ENCODE measurements at regions not wholly inside any gene's neighbourhood (a gene's known extent, or its start where the extent isn't known, plus 50 kb on each side); places are given as distances from the start of the nearest gene placed in this dataset.

GRCh38 chr14:41549821-41550607 is 56.7 kb upstream of the LRFN5 start:
- Mint-ChIP-seq H3K4me3 (ENCODE audit: unreplicated experiment) (no peak overlapping the region), H3K27me3 (ENCODE audit: unreplicated experiment) (no peaks in the 10 kb centered on the region), H3K36me3 (ENCODE audit: unreplicated experiment) (no peaks in the 10 kb centered on the region), H3K4me1 (ENCODE audit: low read depth, unreplicated experiment) (no peaks in the 10 kb centered on the region), H3K27ac (ENCODE audit: unreplicated experiment) (no peak overlapping the region), H3K9me3 (ENCODE audit: unreplicated experiment) (no peaks in the 10 kb centered on the region)
- no peak for DNase-seq
- TF ChIP-seq CTCF (IDR thresholded peaks at IDR 0.05; ENCODE audit: partially characterized antibody, unreplicated experiment): no peak

- Mint-ChIP-seq H3K9me3 (ENCODE audit: unreplicated experiment) (no peaks in the 10 kb centered on the region), H3K27ac (ENCODE audit: unreplicated experiment) (no peak overlapping the region)
- no peak for TF ChIP-seq CTCF (IDR thresholded peaks at IDR 0.05; ENCODE audit: partially characterized antibody, unreplicated experiment)
Observed at GRCh38 chr14:41549282-41549681, 57.4 kb upstream of the LRFN5 start.

GRCh38 chr14:41548666-41549065 is 58.0 kb upstream of the LRFN5 start:
- H3K27ac Mint-ChIP-seq (ENCODE audit: unreplicated experiment): no peak overlapping the region
- H3K4me3 Mint-ChIP-seq (ENCODE audit: unreplicated experiment): no peak overlapping the region
- peaks cover 1% of the 10 kb centered on the region for H3K9me3 Mint-ChIP-seq (ENCODE audit: unreplicated experiment)
- H3K36me3 Mint-ChIP-seq (ENCODE audit: unreplicated experiment): no peaks in the 10 kb centered on the region
- no peak for DNase-seq
- no peaks in the 10 kb centered on the region for H3K27me3 Mint-ChIP-seq (ENCODE audit: unreplicated experiment)
- no peak for TF ChIP-seq CTCF (IDR thresholded peaks at IDR 0.05; ENCODE audit: partially characterized antibody, unreplicated experiment)
- H3K4me1 Mint-ChIP-seq (ENCODE audit: low read depth, unreplicated experiment): no peaks in the 10 kb centered on the region

More at GRCh38 chr14:41549282-41549681, 57.4 kb upstream of the LRFN5 start:
- no peak for DNase-seq
- Mint-ChIP-seq H3K27me3 (ENCODE audit: unreplicated experiment) (no peaks in the 10 kb centered on the region), H3K36me3 (ENCODE audit: unreplicated experiment) (no peaks in the 10 kb centered on the region), H3K4me3 (ENCODE audit: unreplicated experiment) (no peak overlapping the region), H3K4me1 (ENCODE audit: low read depth, unreplicated experiment) (no peaks in the 10 kb centered on the region)

- Mint-ChIP-seq H3K27ac (ENCODE audit: unreplicated experiment) (no peak overlapping the region), H3K9me3 (ENCODE audit: unreplicated experiment) (peaks cover 1% of the 10 kb centered on the region), H3K4me3 (ENCODE audit: unreplicated experiment) (no peak overlapping the region), H3K4me1 (ENCODE audit: low read depth, unreplicated experiment) (no peaks in the 10 kb centered on the region), H3K36me3 (ENCODE audit: unreplicated experiment) (no peaks in the 10 kb centered on the region), H3K27me3 (ENCODE audit: unreplicated experiment) (no peaks in the 10 kb centered on the region)
- no peak for DNase-seq
- no peak for TF ChIP-seq CTCF (IDR thresholded peaks at IDR 0.05; ENCODE audit: partially characterized antibody, unreplicated experiment)
Observed at GRCh38 chr14:41541333-41541732, 65.3 kb upstream of the LRFN5 start.

GRCh38 chr14:41532255-41532654 is 74.4 kb upstream of the LRFN5 start:
- no peaks in the 10 kb centered on the region for H3K27me3 Mint-ChIP-seq (ENCODE audit: unreplicated experiment)
- no peaks in the 10 kb centered on the region for H3K36me3 Mint-ChIP-seq (ENCODE audit: unreplicated experiment)
- H3K9me3 Mint-ChIP-seq (ENCODE audit: unreplicated experiment): no peaks in the 10 kb centered on the region
- no peak overlapping the region for H3K27ac Mint-ChIP-seq (ENCODE audit: unreplicated experiment)
- no peak for DNase-seq
- H3K4me3 Mint-ChIP-seq (ENCODE audit: unreplicated experiment): no peak overlapping the region
- no peaks in the 10 kb centered on the region for H3K4me1 Mint-ChIP-seq (ENCODE audit: low read depth, unreplicated experiment)
- no peak for TF ChIP-seq CTCF (IDR thresholded peaks at IDR 0.05; ENCODE audit: partially characterized antibody, unreplicated experiment)

Measured in glutamatergic neuron (in vitro differentiated cells).